Mammary epithelial cell (primary cell): ENCODE measurements at regions not wholly inside any gene's neighbourhood (a gene's known extent, or its start where the extent isn't known, plus 50 kb on each side); places are given as distances from the start of the nearest gene placed in this dataset.

Experiments used
- CTCF ChIP-seq, 2 donors: IDR thresholded peaks in 1 of 2; conservative IDR thresholded peaks in 1 of 2; 2 replicates each; pipeline ENCODE4 v1.5.1; 2011 to 2012; ENCODE audit warnings: inconsistent platforms in 2 of 2, low read length in 2 of 2, mild to moderate bottlenecking in 2 of 2, control low read depth in 1 of 2, low read depth in 1 of 2; ENCODE audit not compliant: insufficient read depth in 1 of 2; ENCODE audit errors: extremely low read depth in 1 of 2
- EZH2 ChIP-seq: IDR thresholded peaks from 2 replicates; pipeline ENCODE4 v1.6.1; 2012; ENCODE audit warnings: low read length, inconsistent platforms, borderline replicate concordance

- no peak for TF ChIP-seq CTCF (conservative IDR thresholded peaks at IDR 0.05 in 1 of 2, IDR thresholded peaks at IDR 0.05 in 1 of 2; ENCODE audit: extremely low read depth in 1 of 2, insufficient read depth in 1 of 2, low read depth in 1 of 2, low read length in 2 of 2)
- TF ChIP-seq EZH2: no peak
These were observed 573.1 kb upstream of the KLF12 start for GRCh38 chr13:74707291-74707690.
